ENCODE measurements at regions not wholly inside any gene's neighbourhood (a gene's known extent, or its start where the extent isn't known, plus 50 kb on each side); places are given as distances from the start of the nearest gene placed in this dataset.

DNA sequence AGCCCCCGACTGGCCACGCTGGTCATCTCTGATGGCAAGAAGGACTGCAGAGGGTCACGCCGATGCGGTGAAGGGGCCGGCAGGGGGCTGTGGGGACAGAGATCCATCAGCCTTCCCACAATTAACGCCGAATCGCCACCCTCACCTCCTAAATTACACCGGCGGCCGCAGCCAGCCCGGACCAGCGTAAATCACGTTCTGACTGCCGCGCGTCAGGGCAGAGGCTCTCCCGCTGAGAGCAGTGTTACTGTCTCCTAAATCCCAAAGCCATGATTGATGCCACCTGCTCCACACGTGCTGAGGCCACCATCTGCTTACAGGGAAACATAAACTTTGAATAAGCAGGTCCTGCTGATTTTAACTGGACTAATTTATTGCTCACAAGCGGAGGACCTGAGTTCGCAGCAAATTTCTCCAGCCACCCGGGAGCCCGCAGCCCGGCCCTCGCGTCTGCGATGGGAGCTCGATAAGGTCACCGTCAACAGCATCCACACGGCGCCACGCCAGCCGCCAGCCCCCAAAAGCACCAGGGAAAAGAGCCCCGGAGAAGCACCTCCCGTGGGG is 127.3 kb upstream of the NKX1-1 start:
- TF ChIP-seq, protein P1, sequence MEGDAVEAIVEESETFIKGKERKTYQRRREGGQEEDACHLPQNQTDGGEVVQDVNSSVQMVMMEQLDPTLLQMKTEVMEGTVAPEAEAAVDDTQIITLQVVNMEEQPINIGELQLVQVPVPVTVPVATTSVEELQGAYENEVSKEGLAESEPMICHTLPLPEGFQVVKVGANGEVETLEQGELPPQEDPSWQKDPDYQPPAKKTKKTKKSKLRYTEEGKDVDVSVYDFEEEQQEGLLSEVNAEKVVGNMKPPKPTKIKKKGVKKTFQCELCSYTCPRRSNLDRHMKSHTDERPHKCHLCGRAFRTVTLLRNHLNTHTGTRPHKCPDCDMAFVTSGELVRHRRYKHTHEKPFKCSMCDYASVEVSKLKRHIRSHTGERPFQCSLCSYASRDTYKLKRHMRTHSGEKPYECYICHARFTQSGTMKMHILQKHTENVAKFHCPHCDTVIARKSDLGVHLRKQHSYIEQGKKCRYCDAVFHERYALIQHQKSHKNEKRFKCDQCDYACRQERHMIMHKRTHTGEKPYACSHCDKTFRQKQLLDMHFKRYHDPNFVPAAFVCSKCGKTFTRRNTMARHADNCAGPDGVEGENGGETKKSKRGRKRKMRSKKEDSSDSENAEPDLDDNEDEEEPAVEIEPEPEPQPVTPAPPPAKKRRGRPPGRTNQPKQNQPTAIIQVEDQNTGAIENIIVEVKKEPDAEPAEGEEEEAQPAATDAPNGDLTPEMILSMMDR (IDR thresholded peaks at IDR 0.05; ENCODE audit: extremely low read depth in 1 of 2, insufficient read depth in 1 of 2, low read depth in 1 of 2, low read length in 2 of 2): no peak
- no peak for TF ChIP-seq POLR2AphosphoS5 (IDR thresholded peaks at IDR 0.05; ENCODE audit: insufficient read depth, low read depth, low read length)
- TF ChIP-seq, protein P2, sequence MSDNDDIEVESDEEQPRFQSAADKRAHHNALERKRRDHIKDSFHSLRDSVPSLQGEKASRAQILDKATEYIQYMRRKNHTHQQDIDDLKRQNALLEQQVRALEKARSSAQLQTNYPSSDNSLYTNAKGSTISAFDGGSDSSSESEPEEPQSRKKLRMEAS (IDR thresholded peaks at IDR 0.05; ENCODE audit: insufficient read depth, insufficient read length): no peak

All from endothelial cell of umbilical vein (primary cell).